ENCODE measurements at regions not wholly inside any gene's neighbourhood (a gene's known extent, or its start where the extent isn't known, plus 50 kb on each side); places are given as distances from the start of the nearest gene placed in this dataset.
A peak's percentile ranks its signal among the peaks of the same experiment; 100 is the strongest.

GRCh38 chr20:3314391-3314790 lies 75.4 kb upstream of the SLC4A11 start:
- in situ Hi-C loops (cut with HindIII; ENCODE audit: low pct_unique_long_range_greater_than_20kb, low sequenced_read_pairs), result no loop called here
- no peak for DNase-seq (ENCODE audit: low read depth)

GRCh38 chr20:3313683-3314065 lies 74.7 kb upstream of the SLC4A11 start:
- DNase-seq (ENCODE audit: low read depth), result peak; percentile 15
- in situ Hi-C loops (cut with HindIII; ENCODE audit: low pct_unique_long_range_greater_than_20kb, low sequenced_read_pairs), result no loop called here

GRCh38 chr20:3312940-3313682 lies 74.1 kb upstream of the SLC4A11 start:
- in situ Hi-C loops (cut with HindIII; ENCODE audit: low pct_unique_long_range_greater_than_20kb, low sequenced_read_pairs), result no loop called here
- peak; percentile 82 for DNase-seq (ENCODE audit: low read depth)

GRCh38 chr20:3311623-3312022 lies 72.6 kb upstream of the SLC4A11 start:
- in situ Hi-C loops (cut with HindIII; ENCODE audit: low pct_unique_long_range_greater_than_20kb, low sequenced_read_pairs), result no loop called here
- no peak for DNase-seq (ENCODE audit: low read depth)

- DNase-seq (ENCODE audit: low read depth), result no peak
- in situ Hi-C loops (cut with HindIII; ENCODE audit: low pct_unique_long_range_greater_than_20kb, low sequenced_read_pairs), result no loop called here
These were observed 70.2 kb upstream of the SLC4A11 start for GRCh38 chr20:3309226-3309625.

- in situ Hi-C loops (cut with HindIII; ENCODE audit: low pct_unique_long_range_greater_than_20kb, low sequenced_read_pairs), result no loop called here
- no peak for DNase-seq (ENCODE audit: low read depth)
These were observed 68.7 kb upstream of the SLC4A11 start for GRCh38 chr20:3307725-3308124.

GRCh38 chr20:3307078-3307477 lies 68.1 kb upstream of the SLC4A11 start:
- in situ Hi-C loops (cut with HindIII; ENCODE audit: low pct_unique_long_range_greater_than_20kb, low sequenced_read_pairs), result no loop called here
- DNase-seq (ENCODE audit: low read depth), result no peak

GRCh38 chr20:3306068-3306467 lies 67.1 kb upstream of the SLC4A11 start:
- DNase-seq (ENCODE audit: low read depth), result no peak
- in situ Hi-C loops (cut with HindIII; ENCODE audit: low pct_unique_long_range_greater_than_20kb, low sequenced_read_pairs), result no loop called here

- in situ Hi-C loops (cut with HindIII; ENCODE audit: low pct_unique_long_range_greater_than_20kb, low sequenced_read_pairs), result no loop called here
- DNase-seq (ENCODE audit: low read depth), result no peak
These were observed 65.5 kb upstream of the SLC4A11 start for GRCh38 chr20:3304456-3304855.

- in situ Hi-C loops (cut with HindIII; ENCODE audit: low pct_unique_long_range_greater_than_20kb, low sequenced_read_pairs), result no loop called here
- no peak for DNase-seq (ENCODE audit: low read depth)
These were observed 58.0 kb upstream of the SLC4A11 start for GRCh38 chr20:3297079-3297378.

GRCh38 chr20:3296261-3297078 lies 57.5 kb upstream of the SLC4A11 start:
- in situ Hi-C loops (cut with HindIII; ENCODE audit: low pct_unique_long_range_greater_than_20kb, low sequenced_read_pairs), result no loop called here
- DNase-seq (ENCODE audit: low read depth), result no peak
